RWPE1 (cell line): ENCODE measurements at regions not wholly inside any gene's neighbourhood (a gene's known extent, or its start where the extent isn't known, plus 50 kb on each side); places are given as distances from the start of the nearest gene placed in this dataset.
"Not testable (repeated sequence)": the region's sequence is repeated elsewhere in the genome, so short reads cannot be mapped to it uniquely, and the experiment has no call there.

ENCODE experiments used
- CTCF ChIA-PET: fragments of 350-600 bp; sonication (Branson Sonifier 250); formaldehyde crosslinking; extraction: SDS; loops from one replicate; lab custom pipeline; 2021; lab: Yijun Ruan, JAX
- POLR2A ChIA-PET: fragments of 400-600 bp; formaldehyde crosslinking; extraction: SDS; loops from one replicate; lab custom pipeline; 2020; ENCODE audit warnings: antibody characterized with exemption; ENCODE audit not compliant: low non-redundant PET; lab: Yijun Ruan, JAX
- DNase-seq: peaks from one replicate; pipeline ENCODE4 v3.0.0; 2012; ENCODE audit warnings: low spot score
- H3K27ac ChIP-seq: fragments of 450-650 bp; 2 replicates; pipeline ENCODE4 v1.5.1; 2017
- TF ChIP-seq, protein P1 (sequence below): fragments of 450-650 bp; conservative IDR thresholded peaks from 2 replicates; pipeline ENCODE4 v1.5.1; 2017; ENCODE audit warnings: low read depth, mild to moderate bottlenecking

DNA sequence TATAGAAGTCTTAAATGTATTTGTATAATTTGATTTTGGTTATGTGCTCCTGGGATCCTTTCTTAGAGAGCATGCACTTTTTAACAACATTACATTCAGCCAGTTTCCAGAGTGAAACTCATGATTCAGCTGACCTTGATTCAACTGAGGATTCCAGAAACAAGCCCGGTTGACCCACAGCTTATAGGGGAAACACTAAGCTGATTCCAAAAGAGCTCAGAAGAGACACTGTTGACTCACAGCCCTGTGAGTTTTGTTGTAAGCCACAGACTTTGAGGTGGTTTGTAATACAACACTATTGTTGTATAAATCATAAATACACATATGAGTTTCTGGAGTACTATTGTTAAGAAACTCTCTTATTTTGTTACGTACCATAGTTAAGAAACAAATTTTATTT is 133.8 kb upstream of the MGAT4C start:
- no peak overlapping the region for H3K27ac ChIP-seq
- TF ChIP-seq, protein P1, sequence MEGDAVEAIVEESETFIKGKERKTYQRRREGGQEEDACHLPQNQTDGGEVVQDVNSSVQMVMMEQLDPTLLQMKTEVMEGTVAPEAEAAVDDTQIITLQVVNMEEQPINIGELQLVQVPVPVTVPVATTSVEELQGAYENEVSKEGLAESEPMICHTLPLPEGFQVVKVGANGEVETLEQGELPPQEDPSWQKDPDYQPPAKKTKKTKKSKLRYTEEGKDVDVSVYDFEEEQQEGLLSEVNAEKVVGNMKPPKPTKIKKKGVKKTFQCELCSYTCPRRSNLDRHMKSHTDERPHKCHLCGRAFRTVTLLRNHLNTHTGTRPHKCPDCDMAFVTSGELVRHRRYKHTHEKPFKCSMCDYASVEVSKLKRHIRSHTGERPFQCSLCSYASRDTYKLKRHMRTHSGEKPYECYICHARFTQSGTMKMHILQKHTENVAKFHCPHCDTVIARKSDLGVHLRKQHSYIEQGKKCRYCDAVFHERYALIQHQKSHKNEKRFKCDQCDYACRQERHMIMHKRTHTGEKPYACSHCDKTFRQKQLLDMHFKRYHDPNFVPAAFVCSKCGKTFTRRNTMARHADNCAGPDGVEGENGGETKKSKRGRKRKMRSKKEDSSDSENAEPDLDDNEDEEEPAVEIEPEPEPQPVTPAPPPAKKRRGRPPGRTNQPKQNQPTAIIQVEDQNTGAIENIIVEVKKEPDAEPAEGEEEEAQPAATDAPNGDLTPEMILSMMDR = no peak
- CTCF ChIA-PET = no interaction called here
- POLR2A ChIA-PET = no interaction called here
- DNase-seq = no peak

DNA sequence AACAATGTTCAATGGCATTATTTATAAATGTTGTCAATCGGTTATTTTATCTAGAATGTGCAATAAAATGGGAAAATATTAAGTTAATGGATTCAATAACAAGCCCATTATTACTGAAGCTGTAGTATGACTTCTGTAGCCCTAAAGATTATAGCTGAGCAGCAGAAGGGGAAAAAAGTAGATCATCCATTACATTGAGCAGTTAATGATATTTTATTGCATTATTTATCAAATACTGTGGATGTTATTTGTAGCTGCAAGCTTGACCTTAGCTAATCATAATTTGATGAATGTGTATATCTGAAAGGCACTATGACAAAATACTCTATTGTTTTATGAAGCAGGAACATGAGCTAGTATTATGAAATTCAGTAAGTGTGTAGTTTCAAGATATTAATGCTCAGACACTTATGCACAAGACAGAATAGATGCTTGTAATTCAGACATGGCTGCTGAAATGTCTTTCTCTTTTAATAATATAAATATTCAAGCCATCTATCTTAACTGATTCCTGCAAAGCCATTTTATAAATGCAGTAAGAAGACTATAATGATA is 131.5 kb upstream of the MGAT4C start:
- ChIA-PET CTCF (no interaction called here), POLR2A (no interaction called here)
- TF ChIP-seq, protein P1 = no peak
- no peak for DNase-seq
- H3K27ac ChIP-seq = no peak overlapping the region

DNA sequence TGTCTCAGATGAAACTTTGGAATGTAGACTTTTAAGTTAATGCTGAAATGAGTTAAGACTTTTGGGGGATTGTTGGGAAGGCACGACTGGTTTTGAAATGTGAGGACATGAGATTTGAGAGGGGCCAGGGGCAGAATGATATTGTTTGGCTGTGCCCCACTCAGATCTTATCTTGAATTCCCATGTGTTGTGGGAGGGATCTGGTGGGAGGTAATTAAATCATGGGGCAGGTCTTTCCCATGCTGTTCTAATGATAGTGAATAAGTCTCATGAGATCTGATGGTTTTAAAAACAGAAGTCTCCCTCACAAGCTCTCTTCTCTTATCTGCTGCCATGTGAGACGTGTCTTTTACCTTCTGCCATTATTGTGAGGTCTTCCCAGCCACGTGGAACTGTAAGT is 127.6 kb upstream of the MGAT4C start:
- DNase-seq, POLR2A ChIA-PET, CTCF ChIA-PET, H3K27ac ChIP-seq: not testable (repeated sequence)

DNA sequence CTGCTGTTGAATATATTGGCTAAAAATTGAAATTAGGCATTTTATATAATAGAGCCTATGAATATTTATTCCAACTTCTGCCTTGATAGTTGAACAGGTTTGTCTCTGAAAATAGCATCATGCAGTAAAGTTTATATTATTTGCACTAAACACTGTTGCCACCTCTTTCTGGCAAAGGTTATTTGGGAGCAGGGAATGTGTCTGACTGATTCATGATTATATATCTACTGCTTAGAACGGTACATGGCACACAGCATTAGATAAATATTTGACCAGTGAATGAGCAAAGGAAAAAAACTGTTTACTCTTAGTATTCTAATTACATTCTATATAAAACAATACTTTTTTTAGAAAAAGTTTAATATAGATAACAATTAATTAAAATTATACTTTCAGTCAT is 123.1 kb upstream of the MGAT4C start:
- CTCF ChIA-PET = interaction anchor here (0.5 kb wide), 1 partner anchor 55 kb away, joined by 4 read pairs; no protein-coding TSS in a partner anchor
- no peak for DNase-seq
- H3K27ac ChIP-seq = no peak overlapping the region
- TF ChIP-seq, protein P1 = no peak
- POLR2A ChIA-PET = no interaction called here

DNA sequence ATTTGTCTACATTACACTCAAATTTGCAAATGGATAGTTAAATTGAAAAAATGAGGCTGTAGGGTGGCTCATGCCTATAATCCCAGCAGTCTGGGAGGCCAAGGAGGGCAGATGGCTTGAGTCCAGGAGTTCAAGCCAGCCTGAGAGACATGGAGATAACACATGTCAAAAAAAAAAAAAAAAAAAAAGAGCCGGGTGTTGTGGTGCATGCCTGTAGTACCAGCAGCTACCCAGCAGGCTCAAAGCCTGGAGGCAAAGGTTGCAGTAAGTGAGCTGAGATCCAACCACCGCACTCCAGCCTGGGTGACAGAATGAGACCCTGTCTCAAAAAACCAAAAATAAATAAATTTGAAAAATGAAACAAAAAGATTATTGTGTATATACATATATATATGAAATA is 119.9 kb upstream of the MGAT4C start:
- POLR2A ChIA-PET = no interaction called here
- no peak for DNase-seq

DNA sequence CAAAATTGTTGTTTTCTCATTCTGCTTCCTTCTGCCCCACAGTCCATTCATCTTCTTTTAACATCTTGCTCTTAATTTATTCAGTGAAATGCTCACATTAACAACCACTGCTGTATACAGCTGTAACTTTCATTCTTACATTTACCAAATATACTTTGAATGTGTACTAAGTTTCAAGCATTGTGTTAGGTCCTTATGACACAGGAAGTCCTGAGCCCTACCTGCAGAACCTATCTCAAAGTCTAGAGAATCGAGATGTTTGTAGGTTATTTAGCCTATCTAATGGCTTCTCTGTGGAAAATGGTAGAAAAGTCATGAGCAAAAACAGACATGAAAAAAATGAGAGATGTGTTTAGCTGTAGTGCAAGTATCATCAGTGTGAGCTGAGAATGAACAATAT is 117.6 kb upstream of the MGAT4C start:
- TF ChIP-seq, protein P1 = no peak
- POLR2A ChIA-PET = no interaction called here
- no peak overlapping the region for H3K27ac ChIP-seq
- CTCF ChIA-PET = no interaction called here
- DNase-seq = no peak

More for the DNA sequence above, 119.9 kb upstream of the MGAT4C start:
- TF ChIP-seq, protein P1 = no peak
- no peak overlapping the region for H3K27ac ChIP-seq
- CTCF ChIA-PET = interaction anchor here (0.6 kb wide), 1 partner anchor 571 kb away, joined by 3 read pairs; no protein-coding TSS in a partner anchor

DNA sequence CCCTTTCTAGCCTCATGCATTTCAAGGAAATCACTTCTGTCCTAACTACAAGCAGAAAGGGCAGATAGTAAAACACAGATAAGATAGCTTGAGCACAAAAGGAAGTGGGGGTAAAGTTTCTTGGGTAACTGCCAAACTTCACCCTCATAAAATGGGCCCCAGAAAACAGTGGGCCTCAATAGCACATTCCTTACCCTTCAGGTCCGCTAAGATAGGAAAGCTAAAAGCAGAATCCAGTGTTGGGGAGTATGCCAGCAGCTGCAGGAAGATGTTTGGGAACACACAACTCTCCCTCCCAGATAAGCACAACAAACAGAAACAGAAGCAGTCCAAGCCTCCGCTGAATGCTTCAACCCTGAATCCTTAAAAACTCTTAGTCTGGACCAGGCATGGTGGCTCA is 110.9 kb upstream of the MGAT4C start:
- no peak for DNase-seq
- POLR2A ChIA-PET = no interaction called here
- CTCF ChIA-PET = no interaction called here
- TF ChIP-seq, protein P1 = no peak
- H3K27ac ChIP-seq = no peak overlapping the region
